ENCODE measurements at regions not wholly inside any gene's neighbourhood (a gene's known extent, or its start where the extent isn't known, plus 50 kb on each side); places are given as distances from the start of the nearest gene placed in this dataset.

DNA sequence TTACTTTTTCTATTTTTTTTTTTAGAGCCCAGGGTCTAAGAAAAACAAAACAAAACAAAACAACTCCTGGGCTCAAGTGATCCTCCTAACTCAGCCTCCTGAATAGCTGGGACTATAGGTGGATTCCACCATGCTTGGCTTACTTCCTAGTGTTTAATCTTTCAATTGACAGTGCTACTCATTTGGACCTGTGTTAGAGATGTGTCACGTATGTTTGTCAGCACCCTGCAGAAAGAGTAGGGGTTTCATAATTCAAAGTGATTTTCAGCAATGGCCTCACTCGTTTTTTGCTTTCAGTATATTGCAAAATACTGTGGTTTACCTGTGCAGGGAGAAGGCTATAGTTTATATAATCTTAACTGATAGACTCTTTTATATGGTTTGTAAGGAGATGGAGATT lies 71.6 kb upstream of the TEX13D start:
- TF ChIP-seq, protein P1, sequence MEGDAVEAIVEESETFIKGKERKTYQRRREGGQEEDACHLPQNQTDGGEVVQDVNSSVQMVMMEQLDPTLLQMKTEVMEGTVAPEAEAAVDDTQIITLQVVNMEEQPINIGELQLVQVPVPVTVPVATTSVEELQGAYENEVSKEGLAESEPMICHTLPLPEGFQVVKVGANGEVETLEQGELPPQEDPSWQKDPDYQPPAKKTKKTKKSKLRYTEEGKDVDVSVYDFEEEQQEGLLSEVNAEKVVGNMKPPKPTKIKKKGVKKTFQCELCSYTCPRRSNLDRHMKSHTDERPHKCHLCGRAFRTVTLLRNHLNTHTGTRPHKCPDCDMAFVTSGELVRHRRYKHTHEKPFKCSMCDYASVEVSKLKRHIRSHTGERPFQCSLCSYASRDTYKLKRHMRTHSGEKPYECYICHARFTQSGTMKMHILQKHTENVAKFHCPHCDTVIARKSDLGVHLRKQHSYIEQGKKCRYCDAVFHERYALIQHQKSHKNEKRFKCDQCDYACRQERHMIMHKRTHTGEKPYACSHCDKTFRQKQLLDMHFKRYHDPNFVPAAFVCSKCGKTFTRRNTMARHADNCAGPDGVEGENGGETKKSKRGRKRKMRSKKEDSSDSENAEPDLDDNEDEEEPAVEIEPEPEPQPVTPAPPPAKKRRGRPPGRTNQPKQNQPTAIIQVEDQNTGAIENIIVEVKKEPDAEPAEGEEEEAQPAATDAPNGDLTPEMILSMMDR (IDR thresholded peaks at IDR 0.05): no peak
- no peak for TF ChIP-seq POLR2A (IDR thresholded peaks at IDR 0.05)

Data from right lobe of liver (tissue), 4 donors.